ENCODE measurements at regions not wholly inside any gene's neighbourhood (a gene's known extent, or its start where the extent isn't known, plus 50 kb on each side); places are given as distances from the start of the nearest gene placed in this dataset.
"Not testable (repeated sequence)": the region's sequence is repeated elsewhere in the genome, so short reads cannot be mapped to it uniquely, and the experiment has no call there.

DNA sequence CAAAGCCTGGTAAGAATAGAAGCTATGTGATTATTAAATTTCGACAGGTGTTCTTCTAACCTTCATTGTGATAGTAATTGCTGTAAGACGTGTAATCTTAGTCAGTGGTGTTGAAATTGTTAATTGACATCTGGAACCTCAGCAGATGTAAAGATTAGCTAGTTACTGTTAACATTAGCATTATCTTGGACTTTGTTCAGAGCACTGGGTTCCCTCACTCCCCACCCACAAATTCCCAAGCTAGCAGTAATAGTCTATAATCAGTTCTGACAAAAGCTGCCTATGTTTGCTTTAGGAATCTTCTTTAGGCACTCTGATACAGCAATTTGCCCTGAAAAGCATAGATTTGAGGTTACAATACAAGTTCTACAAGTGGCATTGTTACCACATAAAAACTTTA, 233.7 kb downstream of the EN1 start:
- no peak for DNase-seq (ENCODE audit: low read depth)

DNA sequence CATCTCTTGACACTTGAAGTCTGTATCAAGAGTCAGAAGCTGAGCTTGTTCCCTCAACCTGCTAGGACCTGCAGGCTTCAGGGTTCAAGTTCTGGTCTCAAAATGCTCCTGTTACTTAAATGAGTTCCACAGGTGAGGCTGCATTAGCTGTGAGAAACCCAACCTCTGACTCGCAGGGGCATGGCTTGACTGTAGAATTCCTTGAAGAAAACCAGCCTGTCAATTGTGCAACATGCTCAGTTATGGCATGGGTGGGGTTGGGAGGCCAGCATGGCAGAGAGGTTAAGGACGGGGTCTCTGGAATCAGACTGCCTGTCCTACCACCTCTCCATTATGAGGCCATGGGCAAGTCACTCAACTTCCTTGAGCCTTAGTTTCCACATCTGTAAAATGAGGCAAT, 235.8 kb downstream of the EN1 start:
- no peak for DNase-seq (ENCODE audit: low read depth)

DNA sequence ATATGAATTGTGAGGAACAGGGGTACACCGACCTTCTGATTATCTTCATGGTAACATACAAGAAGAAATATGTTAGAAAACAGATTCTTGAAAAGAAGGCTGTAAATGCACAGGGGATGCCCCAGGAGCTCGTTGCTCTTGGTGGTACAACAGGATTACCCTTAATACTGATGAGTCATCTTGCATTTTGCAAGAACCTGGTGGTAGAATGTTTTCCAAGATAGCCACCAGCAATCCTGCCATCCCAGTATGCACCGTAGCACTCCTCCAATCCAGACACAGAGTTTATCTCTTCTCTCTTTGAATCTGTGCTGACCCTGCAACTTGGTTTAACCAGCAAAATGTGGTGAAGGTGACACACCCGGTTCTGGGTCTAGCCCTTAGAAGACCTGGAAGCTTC, 238.3 kb downstream of the EN1 start:
- DNase-seq (ENCODE audit: low read depth): no peak

DNA sequence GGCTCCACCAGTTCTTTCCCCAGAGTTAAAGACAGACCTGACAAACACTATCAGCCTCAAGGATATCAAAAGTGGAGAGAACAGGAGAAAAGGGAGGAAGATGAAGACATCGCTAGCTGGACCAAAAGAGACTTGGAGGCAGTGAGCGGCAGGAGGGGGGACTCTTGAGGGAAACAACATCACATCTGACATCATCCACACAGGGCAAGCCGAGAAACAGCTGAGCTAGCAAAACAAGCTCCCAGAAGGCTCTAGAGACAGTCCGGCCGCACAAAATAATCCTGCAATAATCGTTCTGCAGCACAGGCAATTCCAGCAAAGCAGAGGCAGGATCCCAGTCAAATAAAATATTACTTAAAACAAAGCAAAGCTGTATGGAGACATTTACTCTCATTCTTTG, 239.8 kb downstream of the EN1 start:
- no peak for DNase-seq (ENCODE audit: low read depth)

DNA sequence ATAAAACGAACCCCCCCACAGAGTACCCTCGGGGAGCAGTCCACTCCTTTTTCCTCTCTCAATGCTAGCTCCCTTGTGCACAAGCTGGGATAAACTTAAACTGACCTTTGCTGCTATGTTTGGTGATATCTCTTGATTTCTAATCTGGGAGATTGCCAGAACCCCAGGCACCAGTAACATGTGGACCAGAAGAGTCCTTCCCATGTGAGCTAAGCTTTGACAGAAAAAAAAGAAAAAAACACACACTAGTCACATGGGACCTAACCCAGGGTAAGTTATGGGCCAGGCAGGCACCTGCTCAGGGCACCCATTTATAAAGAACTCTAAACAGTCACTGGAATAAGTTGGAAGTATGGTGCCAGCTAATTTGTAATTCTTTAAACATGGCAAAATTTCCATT, 242.6 kb downstream of the EN1 start:
- DNase-seq (ENCODE audit: low read depth): no peak

DNA sequence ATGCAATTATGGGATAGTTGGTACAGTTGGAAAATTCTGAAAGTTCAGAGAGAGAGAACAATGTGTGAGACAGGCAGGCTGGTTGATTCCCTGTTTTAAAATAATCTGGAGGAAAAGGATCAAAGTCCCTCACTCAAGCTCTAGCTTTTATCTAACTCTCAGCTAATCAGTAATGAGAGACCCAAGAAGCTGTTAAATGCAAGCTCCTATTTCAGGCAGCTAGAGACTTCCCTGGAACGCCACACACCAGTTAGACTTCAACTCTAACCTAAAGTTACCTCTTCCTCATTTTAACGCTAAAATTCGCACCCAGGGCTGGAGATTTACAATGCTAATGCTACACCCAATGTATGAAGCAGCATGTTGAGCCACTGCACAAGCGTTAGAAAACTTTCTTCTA, 243.1 kb downstream of the EN1 start:
- no peak for DNase-seq (ENCODE audit: low read depth)

DNA sequence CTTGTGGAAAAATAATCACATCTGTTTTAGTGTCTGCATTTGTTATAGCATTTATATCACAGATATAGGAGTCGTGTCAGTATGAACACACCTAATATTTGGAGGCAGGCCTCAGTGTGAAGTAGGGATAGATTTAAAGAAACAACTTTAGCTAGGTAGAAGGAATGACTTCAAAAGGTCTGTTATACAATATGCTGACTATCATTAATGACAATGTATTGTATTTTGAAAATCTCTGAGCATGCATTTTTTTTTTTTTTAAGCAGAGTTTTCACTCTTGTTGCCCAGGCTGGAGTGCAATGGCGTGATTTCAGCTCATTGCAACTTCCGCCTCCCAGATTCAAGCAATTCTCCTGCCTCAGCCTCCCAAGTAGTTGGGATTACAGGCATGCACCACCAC, 248.3 kb downstream of the EN1 start:
- no peak for DNase-seq (ENCODE audit: low read depth)

DNA sequence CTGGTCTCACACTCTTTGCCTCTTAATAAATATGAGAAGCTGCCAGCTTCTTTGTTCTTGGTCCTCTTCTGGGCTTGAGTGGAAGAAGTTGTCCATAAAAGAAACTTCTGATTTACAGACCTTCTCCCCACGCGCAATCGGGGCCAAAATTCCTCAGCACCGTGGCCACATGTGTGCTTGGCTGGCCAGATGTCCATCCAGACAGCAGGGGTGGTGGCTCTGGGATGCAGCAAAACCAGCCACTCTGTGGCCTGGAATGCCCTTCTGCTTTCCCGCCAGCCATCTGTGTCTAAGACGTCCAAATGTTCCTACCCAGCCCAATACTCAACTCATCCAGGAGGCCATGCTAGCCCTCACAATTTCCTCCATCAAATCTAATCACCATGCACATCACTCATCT, 250.8 kb downstream of the EN1 start:
- no peak for DNase-seq (ENCODE audit: low read depth)

DNA sequence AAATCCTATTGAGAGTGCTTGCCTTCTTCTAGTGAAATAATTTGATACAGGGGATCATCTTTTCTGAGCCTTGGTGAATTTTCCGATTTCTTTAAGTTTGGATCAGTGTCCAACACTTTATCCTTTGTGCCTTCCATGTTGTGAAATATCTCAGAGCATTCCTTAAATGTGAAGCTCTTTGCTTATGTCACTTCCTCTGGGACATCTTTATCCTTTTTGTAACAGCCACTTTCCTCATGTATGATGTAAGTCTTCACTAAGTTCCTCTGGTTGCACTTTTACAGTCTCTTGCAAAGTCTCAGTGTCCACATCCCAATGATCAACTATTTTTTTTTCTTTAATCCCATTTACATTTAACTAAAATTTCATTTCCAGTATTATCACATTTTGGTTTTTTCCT, 254.2 kb downstream of the EN1 start:
- no peak for DNase-seq (ENCODE audit: low read depth)

DNA sequence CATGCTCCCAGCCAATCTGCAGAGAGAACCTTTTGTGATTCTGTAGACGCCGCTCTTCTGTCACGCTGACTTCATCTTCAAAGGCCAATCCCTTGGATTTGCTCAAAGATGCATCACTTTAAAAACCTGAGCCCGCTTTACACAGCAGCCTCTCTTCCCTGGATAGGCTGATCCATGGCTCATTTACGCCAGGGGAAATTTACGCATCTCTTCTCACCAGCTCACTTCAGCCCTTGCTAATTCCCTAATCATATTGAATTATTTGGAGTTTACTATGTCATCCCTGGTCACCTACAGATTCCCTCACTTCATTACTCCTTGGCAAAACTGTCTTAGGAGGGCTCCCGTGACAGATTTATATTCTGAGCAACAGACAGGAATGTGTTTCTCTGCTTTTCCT, 256.2 kb downstream of the EN1 start:
- DNase-seq (ENCODE audit: low read depth): no peak

DNA sequence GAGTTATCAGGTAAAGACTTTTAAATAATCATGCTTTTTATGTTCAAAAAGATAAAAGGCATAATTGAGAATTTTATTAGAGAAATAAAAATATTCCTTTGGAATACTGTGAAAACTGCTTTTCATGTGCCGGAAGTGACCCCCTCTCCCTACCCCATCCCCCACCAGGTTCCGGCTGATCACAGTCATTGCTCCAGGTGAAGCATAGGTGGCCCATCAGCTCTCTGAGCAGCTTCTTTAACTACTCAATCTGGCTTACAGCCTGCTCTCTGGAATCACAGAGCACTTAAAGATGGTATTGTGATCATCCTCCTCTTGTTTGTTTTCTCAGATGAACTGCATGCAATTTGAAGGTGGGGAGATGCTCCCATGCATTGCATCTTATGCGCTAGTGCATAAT, 257.7 kb downstream of the EN1 start:
- DNase-seq (ENCODE audit: low read depth): no peak

DNA sequence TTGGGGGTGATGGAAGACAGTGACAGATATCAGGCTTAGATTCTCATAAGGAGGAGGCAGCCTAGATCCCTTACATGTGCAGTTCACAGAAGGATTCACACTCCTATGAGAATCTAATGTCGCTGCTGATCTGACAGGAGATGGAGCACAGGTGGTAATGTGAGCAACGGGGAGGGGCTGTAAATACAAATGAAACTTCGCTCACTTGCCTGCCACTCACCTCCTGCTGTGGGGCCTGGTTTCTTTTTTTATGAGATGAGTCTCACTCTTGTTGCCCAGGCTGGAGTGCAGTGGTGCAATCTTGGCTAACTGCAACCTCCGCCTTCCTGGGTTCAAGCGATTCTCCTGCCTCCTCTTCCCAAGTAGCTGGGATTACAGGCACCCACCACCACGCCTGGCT, 258.6 kb downstream of the EN1 start:
- no peak for DNase-seq (ENCODE audit: low read depth)

DNA sequence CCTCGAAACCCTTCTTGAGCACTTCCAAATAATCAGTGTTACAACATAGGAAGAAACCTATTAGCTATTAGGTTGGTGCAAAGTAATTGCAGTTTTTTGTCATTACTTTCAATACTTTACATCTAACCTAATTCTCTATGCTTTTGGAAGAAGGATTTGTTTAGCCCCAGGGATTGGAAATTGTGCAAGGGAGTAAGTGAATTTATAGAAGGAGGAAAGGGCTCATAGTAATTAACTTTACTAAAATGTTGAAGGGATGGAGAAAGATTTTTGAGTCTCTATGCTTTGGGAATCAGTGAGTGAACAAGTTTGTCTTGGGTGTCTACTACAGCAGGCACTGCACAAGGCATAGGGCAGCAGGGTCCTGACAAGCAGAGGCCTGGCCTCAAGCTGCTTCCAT, 261.1 kb downstream of the EN1 start:
- no peak for DNase-seq (ENCODE audit: low read depth)

DNA sequence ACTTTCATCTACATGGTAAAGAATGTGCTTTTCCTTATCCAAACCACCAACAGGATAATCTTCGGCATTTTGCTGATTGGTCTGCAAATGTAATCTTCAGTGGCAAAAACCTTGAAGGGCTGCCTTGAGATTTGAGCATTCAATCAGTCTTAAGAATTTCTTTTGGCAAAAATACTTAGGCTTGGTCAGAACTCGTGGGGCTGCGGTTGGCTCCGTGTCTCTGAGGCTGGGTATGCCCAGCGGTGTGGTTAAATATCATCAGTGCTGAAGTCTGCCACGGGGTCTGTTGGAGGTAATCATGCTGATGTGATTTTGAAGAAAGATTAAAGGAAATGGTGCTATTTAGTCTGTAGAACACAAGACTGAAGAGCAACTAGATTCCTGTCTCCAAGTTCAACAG, 262.6 kb downstream of the EN1 start:
- no peak for DNase-seq (ENCODE audit: low read depth)

DNA sequence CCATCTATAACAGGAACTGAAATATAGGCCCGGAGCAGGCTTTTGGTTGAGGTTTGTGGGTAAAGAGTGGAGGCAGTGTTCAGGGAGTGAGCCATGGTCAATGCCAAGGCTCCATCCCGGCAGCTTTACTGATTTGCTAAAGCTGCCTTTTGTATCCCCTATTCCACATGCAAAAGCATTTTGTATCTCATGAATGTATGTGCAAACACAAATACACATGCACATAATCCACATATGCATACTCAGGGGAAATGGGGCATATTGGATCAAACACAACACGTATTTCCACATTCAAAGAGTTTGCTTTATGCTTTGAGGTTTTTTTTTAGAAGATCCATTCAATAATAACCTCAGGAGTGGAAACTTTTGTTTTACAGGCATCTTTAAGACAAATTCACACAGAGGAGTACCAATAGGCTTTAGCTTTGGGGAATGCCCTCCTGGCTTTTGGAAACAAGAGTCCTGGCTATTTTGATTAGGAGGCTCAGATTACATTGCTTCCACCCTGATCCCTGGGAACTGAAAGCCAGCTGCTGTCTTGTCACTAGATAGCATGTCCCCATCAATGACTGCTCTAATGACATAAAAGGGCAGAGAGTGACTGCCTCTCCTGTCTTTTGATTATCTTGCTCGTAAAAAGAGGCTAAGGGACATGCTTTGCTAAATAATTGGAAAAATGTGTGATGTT, 263.2 kb downstream of the EN1 start:
- DNase-seq (ENCODE audit: low read depth): no peak

DNA sequence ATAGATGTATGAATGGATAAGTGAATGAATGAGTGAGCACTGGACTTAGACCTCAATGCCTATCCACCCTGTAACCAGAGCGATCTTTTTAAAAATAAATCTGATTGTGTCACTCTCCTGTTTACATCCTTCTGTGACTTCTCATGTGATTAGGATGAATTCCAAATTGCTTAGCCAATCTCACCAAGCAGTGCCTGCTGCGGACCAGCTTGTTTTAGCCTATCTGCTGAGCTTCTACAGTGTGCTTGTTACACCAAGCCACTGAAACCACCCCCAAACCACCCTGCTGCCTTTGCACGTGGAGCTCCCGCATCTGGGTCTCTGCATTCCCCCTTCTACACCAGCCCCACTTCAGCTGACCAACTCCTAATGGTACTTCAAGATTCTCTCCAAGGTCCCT, 265.4 kb downstream of the EN1 start:
- DNase-seq (ENCODE audit: low read depth): no peak

DNA sequence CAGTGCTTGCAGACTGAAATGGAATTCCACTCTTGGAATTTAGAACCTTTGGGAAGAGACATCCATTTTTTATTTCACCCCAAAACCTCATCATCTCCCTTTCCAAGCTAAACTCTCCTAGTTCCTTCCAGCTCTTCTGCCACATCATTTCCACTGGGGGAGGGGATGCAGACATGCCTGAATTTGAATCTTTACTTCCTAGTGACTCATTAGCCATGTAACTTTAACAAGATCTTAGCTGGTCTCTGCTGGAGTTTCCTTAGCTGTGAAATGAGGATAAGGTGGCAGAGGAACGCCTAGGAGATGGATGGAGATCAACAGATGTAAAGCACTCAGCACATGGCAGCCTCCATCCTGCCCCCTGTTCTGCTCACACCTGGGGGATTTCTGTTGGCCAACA, 266.8 kb downstream of the EN1 start:
- DNase-seq (ENCODE audit: low read depth): peak; percentile 27

DNA sequence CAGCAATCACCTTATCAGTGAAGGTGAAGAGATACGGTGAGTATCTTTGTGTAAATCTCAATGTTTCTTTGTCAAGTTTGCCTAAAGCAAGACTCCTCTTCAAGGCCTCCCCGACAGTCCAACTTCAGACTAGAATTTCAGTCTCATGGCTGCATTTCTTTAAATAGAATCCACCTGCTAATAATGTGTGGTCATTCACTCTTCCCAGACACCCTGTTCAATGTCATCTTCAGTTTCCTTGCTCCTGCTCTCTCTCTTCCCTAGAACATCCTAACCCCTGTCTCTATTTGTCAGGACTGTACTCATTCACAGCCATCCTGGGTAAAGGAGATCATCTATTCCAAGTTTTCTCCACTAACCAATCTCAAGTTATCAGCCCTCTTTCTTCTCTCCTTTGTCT, 267.3 kb downstream of the EN1 start:
- DNase-seq (ENCODE audit: low read depth): no peak

DNA sequence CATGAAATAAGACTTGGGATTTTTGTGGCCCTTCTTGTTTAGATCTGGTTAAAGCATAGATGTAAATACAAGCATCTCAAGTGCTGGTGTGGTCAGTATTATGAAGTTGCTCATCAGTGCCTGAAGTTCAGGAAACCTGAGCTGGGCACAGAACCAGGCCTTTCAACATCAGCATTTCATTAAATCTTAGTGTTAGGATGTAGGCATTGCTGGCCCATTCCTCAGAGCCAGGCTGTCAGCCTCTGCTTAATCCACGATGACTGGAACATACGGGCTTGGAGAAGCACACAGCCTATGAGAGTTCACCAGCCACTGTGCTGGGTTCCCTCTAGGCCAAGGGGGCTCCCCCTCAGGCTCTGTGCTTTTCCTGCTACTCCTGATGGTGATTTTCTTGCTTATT, 270.2 kb downstream of the EN1 start:
- no peak for DNase-seq (ENCODE audit: low read depth)

DNA sequence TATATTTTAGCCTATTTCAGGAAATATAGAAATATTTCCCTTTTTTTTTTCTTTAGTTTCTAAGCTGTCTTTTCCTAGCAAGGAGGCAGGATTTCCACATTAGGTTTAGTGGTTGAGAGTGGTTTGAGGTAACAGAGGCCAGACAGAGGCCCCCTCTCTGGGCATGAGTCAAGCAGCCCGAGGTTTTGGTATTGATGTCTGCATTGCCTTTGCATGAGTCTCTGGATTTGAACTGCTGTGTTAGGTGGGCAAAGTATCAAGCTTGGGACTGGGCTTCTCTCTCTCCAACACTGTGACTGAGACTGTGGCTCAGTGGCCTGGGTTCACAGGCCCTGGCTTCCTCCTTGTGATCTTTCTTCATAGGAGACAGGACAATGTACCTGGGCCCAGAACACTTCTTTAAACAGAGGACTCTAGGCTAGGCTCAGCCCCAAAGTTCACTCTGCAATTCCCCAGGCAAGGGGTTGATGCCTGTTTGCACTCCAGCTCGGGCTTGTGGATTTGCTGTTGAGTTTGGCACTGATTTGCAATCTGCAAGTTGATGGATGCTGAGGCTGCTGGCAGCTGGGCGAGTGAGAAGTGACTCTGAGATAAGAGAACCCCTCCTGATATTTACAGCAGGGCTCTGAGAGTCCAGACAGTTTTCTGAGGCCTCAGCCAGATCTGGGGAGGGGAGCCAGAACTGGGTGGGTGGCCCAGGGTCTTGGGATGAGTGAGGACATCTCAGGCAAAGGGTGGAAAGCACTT, 271.2 kb downstream of the EN1 start:
- peak; percentile 43 for DNase-seq (ENCODE audit: low read depth)

DNA sequence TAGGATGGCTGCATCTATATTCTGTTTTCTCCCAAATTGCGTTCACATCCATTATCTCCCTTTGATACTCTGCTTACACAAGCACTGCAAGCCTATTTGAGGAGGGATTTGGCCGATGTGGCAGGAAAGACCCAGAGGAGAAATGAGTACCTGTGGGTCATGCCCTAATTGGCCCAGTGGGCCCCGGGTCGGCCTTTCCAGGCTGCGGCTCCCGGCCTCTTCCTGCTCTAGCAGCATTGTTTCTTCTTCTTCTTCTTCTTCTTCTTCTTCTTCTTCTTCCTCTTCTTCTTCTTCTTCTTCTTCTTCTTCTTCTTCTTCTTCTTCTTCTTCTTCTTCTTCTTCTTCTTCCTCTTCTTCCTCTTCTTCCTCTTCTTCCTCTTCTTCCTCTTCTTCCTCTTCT, 275.1 kb downstream of the EN1 start:
- DNase-seq (ENCODE audit: low read depth): not testable (repeated sequence)

DNA sequence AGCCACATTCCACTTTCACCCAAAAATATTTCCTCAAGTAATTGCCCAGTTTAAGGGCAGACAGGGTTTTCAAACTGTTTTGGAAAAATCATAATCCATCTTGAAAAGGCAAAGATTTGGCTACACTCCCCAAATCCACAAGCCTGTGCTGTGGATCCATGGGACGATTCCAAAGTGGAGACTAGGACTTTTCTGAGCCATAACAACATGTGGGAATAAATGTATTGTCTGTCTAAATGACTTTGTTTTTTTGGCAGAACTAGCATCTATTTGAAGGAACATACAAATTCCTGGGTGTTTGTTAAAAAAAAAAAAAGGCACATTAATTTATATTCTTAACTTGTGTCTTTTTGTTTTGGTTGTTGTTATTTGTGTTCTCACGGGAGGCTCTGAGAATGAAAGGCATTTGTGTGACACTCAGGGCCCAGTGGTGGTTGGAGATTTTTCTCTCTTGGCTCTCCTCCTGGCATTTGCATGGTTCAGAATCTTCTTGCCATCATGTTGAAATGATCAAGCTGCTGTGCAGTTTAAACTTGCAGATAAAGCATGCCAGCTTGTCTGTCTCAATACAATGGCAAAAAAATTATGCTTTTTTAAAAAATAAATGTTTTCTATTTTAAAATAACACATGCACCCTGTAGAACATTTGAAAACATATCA, 277.4 kb downstream of the EN1 start:
- DNase-seq (ENCODE audit: low read depth): no peak

DNA sequence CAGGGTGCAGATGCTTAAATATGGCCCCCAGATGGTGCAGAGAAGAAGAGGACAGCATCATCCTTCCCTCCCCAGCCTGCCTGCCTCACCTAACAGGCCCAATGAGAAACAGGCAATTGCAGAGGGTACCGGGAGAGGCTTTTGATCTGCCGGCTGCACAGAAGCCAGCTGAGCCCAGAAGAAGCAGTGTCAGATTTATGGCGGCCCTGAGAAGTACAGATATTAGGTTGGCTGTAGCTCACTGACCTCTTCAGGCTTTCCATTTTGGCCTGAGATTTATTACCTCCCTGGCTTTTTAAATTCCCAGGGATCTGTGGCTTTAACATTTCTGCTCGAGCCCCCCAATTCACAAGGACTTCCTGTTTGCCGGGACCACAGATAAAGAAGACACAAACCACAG, 278.7 kb downstream of the EN1 start:
- DNase-seq (ENCODE audit: low read depth): no peak

Measured in stromal cell of bone marrow (primary cell).